EH (cell line): ENCODE measurements at regions not wholly inside any gene's neighbourhood (a gene's known extent, or its start where the extent isn't known, plus 50 kb on each side); places are given as distances from the start of the nearest gene placed in this dataset.

Experiments used
- DNase-seq: peaks from one replicate; pipeline ENCODE4 v3.0.0-alpha.2; 2015; ENCODE audit warnings: low read depth

DNA sequence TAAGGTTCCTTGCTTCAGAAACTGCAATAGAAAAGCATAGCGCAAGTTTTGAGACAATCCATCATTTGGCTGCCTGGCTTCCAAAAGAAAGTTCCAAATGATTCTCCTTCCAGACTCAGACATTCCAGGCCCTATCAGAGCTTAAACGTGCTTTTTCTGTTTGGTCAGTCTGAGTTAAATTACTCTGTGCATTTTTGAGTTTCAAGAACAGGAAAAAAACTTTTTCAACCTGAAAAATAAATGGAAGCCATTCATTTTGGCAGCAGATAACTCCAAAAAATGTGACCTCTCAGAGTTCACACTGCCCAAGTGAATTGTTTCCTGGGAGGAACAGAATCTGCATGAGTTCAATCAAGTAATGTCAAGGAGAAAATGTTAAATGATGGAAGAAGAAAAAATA is 354.2 kb downstream of the CXCL12 start:
- DNase-seq, result no peak

DNA sequence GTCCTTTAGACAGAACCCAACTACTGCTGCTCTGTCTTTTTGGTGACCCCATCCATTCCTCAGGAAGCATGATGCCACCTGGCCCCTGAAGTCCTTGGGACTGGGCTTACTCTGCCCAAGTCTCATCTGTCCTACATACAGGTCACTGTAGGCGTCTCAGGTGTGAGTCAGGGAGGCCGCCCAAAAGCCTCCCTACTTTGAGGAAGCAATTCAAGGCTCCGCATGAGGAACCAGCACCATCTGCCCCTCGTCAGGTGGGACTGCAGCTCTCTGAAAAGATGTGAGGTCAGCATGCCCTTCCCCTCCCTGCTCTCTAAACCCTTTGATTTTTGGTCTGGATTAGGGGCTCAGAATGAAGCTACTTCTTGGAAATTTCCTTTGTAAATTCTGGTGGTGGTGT is 354.8 kb downstream of the CXCL12 start:
- DNase-seq, result no peak

DNA sequence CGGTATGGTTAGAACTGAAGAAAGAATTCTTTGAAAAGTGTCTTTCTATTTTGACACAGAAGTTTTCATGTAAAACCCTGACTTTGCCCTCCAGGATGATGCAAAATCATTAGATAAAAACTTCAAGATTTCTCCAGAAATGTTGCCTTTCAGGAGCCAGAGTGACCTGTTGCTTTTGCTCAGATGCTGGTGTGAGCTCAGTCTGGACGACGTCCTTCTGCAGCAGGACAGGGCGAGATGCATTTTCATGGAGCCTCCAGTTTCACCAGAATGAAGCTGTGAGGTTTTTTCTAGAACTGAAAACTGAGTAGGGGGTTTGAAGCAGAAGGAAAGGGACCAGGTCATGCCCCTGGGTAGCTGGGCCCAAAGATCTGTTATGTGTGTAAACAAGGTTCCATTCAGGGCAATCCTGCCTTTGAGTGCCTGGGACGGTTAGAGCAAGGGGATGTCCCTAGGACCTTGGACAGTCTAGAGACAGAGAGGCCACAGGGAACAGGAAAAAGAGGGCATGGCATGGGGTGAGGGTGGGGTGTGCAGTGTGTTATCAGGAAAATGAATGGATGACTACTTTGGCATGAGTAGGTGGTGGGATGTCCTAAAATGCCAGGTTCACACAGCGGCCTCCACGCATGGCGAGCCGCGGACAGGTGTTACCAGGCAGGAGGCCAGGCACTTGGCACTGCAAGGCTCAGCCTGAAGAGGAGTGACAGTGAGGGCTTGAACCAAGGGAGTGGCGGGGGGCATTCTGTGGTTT is 356.3 kb downstream of the CXCL12 start:
- DNase-seq, result no peak

DNA sequence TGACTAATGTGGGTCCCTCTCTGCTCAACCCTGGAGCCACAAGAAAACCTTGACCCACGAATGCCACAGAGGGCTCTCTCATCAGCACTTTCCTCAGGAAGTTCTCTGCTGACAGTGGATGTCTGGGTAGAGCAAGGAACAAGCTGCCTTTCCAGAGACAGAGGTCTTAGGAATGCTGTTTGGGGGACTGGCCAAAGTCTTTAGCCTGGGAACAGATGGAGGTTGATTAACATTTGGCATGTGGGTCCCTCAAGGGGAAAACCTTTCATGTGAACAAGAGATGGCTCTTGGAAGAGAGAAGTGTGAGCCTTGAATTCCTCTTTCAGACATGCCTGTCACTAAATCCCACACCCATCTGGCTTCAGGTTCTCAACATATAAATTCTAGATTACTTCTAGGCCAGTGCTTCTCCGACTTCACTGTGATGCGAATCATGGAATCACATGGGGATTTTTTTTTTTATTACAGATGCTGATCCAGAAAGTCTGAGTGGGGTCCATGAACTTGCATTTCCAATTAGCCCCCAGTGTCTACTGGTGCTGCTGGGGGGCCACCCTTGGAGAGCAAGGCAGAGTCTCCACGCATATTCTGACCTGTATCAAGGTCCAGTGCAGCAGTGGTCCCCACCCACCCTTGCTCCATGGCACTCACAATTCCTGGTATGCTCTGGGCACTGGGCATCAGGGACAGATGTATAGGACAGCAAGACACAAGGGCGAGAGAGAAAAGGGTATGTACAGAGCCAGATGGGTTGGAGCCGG is 360.4 kb downstream of the CXCL12 start:
- DNase-seq, result peak; percentile 18

DNA sequence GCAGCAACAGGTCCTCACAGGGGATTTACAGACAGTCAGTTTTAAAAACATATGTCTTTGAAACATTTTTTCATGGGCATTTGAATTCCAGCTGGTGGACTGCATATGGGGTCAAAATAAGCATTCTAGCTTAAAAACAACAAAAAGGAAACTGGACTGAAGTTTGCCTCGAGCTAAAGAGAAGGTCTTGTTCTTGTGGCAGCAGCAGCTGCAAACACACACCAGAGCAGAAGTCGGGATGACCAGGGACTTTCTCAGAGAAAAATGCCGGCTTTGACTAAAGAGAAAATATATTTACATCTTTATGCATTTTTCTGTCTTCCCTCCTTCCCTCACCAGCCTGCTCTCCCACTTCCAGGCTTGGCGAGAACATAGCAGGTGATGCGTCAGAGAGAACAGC is 361.4 kb downstream of the CXCL12 start:
- DNase-seq, result no peak

DNA sequence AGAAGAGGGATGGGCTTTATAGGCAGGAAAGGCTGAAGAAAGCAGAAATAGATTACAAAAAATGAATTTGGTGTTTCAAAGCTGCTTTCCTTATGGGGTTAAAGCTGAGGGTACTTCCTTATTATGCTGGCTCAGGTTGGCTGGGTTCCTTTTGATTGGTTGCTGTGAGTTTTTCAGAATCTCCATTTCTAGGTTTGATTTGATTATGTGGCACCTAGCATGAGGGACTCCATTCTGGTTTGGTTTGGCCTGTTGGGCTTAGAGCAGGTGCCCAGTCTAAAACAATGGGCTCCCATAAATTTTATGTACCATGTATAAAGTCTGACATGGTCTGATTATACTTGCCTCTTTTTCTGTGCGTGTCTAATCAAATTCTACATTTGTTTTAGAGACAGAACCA is 362.7 kb downstream of the CXCL12 start:
- DNase-seq, result no peak

DNA sequence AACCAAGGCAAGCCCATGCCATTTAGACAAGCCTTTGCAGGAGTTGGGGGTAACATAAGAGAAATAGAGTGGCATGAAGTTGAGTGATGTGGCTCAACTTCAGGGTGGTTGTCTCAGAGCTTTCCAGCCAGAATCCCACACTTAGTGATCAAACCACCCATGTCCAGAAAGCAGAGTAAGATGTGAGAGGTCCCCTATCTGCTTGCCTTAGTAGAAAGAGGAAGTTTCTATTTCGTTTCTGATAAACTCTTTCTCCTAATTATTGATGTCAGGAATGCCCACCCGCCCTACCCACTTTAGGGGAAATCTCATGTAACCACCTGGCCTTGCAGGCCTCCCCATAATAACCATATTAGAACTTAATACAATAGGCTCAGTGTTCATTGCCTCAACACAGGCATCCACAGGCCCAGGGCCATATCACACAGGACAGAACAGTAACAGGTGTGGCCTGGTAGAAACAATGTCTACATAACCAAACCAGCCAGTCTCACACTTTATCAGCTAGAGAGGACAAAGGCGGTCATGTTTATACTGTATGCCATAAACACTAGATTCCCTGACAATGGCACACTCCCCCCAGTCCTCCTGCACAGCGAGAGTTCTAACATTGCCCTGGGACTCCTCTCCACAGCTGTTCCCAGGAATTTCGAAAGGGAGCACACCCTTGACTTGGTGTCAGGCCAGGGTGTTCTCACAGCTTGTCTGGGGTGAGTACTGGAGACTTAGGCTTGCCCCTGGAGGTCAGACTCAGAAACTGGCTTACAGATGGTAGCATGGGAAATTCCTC is 364.4 kb downstream of the CXCL12 start:
- DNase-seq, result no peak

DNA sequence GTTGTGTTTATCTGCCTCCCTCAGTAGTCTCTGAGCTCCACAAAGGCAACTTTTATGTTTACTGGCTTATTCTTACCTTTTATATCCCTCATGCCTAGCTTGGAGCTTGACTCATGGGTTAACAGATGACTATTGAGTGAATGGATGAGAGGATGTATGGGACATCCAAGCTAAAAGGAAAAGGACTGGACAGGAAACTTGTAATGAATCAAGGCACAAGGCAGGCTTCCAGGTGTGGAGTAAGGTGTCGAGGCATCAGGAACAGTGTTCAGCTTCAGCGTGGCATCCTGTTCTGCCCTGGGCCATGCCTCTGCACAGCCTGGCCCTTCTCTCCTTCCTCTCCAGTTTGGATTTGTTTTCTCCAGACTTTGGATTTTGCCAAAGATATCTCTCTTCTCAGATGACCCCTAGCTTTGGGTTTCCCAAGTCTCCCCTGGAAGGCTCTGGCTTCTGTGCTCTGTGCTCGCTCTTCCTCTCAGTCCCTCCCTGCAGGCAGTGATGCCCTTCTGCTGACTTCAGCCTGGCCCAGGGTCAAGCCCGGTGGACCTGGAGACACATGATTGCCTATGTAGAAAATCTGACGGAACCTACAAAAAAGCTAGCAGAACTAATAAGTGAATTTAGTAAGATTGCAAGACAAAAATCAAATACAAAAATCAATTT is 367.3 kb downstream of the CXCL12 start:
- DNase-seq, result no peak

DNA sequence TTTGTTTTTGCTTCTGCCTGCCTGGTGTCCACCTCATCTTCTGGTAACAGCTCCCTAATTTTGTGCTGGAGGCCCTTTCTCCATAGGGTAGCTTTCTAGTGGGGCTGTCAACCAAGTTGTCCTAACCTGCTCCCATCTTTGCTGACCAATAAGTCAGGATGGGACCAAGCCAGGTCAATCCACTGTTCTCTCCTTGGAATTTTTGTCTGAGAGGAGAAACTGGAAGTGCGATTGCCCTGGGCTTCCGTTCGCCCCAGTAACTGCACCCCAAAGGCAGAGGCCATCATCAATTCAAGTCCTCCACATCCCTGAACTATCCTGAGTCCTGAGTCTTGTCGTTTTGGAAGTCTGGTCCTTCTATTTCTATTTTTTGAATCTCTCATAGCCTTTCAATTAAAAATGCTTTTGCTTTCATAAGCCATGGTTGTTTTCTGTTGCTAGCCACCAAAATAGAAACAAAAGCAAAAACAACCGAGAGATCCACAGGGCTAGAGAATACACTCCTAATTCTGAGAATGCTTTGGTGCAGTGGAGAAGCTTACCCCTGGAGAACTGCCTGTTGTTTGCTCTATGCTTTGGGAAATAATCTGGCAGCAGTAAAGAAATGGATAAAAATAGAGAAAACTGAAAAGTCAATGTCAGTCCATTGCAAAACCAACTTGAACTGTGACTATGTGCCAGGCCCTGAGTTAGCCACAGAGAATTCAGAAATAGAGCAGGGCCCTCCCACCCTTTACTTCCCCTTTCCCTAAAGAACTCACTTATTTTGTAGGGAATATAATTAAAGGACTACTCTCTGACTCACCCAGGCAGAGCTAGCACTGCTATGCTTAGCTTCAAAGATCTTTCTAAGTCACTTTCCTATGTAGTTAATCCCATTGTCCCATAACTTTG is 368.1 kb downstream of the CXCL12 start:
- DNase-seq, result peak; percentile 39

DNA sequence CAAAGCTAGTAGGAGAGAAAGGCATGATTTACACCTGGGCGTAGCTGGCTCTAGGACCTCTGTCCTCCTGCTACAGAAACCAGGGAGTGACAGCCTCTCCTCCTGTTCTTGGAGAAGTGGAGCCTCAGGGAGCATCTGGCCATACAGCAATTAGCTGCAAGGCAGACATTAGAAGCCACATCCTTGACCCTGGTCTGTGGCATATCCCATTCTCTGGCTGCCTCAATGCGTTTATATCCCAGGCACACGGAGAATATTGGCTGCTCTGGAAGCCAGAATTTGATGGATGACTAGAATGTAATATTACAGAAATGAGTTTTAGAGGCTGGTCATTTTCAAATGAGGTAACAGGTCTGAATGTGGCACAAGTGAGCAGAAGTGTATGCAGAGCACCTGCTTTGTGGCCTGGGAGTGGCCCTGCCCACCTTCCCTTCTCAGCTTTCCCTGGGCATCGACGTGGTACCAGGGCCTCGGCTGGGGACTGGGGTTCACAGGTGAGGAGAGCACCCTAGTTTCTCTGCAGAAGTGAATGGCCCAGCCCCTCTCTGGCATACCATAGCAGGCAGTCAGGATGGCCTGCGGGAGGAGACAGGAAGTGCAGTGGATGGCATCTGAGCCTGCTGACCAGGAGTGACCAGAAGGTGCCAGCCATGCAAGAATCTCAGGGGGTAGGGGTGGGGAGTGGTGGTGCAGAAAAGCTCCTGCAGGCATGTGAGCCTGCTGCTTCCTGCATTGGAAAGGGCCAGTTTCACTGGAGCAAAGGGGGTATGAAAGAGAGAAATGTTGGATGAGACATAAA is 367.2 kb upstream of the ZNF32 start:
- DNase-seq, result no peak

DNA sequence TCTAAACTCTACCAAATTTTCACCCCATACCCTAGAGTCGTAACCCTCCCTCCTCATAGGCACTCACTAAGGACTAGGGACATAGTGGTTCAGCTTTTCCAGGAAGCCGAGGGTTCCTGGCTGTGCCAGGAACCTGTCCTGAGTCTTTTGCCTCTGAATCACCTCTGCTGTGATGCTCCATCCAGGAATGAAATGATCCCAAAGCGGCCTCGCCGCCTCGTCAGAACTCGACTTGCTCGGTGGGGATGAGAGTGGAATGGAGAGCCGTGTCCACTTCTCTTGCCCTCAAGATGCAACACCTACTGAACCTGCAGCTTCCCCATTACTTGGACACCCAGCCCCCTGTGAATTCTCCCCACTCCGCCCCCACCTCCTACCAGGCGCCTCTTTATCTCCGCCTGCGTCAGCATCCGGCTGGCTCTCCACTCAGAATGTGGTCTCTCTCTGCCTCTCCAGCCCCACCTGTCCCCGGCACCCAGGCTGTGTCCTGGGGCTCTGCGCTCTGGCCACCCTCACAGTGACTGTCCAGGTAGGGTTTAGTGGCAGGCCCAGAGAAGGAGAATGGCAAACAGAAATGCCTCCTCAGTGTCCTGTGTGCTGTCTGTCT is 366.1 kb upstream of the ZNF32 start:
- DNase-seq, result no peak

DNA sequence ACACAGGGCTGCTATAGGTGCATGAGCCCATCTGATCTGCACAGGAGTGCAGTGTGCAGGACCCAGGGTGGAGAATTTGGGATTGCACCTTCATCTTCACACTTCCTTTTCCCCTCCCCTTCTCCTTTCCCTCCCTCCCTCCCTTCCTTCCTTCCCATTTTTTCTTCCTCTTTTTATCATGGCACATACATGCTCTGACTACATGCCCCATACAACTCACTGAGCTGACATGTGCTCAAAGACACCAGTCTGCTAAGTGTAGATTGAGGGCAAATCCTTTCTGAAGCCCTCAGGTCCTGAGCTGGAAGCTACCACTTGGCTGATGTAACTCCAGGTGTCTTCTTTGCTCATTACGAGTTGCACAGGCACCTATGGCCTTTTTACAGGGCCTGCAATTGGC is 365.3 kb upstream of the ZNF32 start:
- no peak for DNase-seq

DNA sequence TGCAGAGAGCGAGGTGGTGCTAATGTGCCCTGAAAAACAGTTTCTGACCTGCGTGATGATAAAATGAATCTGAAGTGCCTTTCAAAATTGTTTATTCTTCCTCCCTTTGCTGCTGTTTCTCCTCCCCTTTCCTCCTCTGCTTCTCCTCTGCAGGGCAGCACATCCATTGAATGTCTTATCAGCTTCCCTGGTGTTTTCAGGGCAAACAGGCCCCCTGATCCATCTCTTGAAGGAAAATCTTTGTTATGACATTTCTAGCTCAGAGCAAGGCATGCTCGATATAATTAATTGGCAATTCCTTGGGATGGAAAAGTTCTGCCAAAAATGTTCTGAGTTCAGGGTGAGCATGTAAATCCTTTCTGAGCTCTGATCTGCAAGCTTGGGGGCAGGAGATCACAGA is 364.2 kb upstream of the ZNF32 start:
- DNase-seq, result no peak

DNA sequence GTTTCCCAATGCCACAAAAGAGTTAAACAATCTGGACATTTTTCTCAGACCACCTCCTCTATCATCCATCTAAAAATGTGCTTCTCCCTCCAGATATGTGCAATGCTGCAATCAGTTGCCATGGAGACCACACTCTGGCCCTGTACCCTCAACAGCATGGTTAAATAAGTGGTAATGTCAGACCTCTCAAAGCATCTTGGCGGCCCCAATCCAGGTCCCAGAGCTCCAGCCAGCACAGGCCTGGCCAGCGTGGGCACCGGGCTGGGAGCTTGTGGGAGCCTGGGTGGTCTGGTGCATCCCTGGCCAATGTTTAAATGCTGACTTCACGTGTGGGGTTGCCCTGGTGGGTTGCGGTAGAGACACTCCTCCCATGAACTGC is 362.9 kb upstream of the ZNF32 start:
- no peak for DNase-seq

DNA sequence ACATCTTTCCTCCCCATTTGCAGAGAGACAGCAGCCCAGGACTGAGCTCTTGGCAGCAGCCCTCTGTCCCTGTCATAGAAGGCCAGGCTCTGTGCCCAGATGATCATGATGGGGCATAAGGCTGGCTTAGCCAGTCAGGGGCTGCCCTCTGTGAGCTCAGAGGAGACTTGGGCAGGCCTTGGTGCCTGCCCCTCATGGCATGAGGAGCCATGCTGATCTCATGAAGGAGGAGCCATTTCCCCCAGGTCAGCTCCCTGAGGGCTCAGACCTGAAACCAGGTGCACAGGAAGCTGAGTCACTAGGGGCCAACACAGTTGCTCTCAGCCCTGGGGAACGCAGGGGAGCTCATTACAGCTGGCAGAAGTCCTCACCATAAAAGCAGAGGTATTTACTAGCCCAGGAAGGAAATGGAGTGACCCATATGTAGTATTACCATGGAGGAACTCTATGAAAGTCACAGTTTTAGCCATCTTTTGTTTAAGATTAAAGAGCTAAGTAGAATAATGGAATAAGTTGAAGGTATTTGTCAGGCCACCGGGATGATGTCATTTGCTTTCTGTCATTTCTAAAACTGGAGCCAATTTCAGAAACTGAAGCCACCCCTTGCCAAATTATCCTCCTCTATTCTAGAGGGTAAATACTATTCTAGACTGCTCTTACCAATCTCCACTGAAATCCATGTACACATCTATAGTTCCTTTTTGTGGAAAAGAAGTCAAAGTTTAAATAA is 362.4 kb upstream of the ZNF32 start:
- peak; percentile 11 for DNase-seq

DNA sequence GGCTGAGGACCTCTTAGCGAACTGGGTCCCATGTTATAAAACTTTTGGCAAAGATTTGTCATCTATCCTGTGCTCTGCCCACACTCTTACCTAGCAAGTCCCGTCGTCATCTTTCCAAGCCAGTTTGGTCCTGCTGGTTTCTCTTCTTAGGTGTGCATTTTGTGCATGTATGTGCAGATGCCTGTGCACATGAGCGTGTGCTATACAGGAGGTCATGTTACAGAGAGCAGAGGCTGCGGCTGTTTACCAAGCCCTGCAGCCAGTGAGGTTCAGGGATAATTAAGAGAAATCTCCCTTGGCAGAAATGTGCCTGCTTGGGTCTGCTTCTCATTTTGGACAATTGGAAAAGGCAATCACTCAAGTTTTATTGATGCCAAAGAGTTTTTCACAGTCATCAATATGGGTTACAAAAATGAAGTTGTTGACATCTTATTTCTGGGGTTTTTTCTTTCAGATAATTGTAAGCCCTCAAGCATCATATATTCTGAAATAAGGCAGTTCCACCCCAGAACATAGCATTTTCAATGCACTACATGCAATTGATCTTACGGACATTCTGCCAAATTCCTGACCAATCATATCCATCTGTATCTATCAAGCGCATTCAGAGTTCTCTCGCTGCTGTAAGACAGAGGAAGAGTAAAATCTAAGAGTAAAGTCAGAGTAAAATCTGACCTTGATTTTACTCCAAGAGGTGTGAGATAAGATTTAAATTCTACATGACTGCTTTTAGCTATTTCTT is 361.4 kb upstream of the ZNF32 start:
- no peak for DNase-seq

DNA sequence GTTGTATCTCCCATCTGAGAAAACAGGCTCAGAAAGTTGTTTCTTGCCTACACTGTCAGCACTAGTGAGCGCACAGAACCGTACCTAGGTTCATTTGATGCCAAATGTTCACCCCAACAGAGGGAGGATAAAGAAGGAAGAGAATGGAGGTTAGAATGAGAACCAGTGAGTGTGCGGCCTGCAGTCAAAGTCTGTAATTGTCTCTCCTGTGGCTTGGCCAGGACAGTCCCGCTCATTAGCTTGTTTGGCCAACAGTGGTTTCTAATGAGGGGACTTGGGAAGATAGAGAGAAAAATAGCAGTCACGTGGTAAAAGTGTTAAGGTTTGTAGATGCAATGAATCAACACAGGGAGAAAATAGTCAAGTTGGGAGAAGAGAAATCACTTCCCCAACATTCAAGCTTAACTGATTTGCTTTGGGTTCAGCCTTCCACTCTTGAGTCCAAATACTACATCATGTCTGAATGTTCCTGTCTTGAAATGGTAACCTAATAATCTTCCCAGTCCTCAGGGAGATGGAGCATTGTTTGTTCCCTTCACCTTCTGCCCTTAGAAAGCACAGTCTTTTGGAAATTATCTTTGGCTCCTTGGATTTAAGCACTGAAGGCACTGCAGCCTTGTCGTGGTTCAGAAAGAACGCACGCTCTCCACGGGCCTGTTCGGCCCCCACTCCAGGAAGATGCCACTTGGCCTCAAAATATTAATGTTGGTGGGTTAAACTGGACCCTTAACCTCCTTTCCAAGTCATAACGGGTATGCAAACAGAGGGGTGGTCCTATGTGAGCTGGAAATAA is 360.4 kb upstream of the ZNF32 start:
- no peak for DNase-seq
